Stimulated activated CD8-positive, alpha-beta memory T cell treated with anti-CD3 and anti-CD28 coated beads, Interleukin-7, amount 100 ng/mL, for 48 hours (primary cell): ENCODE measurements at regions not wholly inside any gene's neighbourhood (a gene's known extent, or its start where the extent isn't known, plus 50 kb on each side); places are given as distances from the start of the nearest gene placed in this dataset.

Source experiments
- DNase-seq, 2 donors: peaks; one replicate each; pipeline ENCODE4 v3.0.0-alpha.2; 2020; ENCODE audit warnings: low read depth in 1 of 2; ENCODE audit errors: extremely low read depth in 1 of 2

DNA sequence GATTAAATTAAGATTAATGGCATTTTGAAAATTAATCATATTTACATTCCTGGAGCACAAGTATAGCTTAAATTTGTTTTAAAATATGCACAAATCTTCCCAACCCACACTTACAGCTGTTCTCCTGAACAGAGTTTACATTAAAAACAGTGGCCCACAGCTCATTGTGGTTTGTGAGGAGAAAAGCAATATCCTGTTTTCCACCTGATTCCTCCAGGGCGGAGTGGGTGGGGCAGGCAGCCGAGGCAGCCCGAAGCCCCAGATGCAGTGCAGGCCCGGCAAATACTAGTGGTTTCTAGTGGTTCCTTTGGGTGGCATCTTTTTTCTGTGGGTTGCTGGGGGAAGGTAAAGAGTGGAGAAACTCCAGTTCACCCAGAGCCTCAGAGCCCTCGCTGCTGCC, 280.8 kb downstream of the ARHGAP12 start:
- DNase-seq, result no peak

DNA sequence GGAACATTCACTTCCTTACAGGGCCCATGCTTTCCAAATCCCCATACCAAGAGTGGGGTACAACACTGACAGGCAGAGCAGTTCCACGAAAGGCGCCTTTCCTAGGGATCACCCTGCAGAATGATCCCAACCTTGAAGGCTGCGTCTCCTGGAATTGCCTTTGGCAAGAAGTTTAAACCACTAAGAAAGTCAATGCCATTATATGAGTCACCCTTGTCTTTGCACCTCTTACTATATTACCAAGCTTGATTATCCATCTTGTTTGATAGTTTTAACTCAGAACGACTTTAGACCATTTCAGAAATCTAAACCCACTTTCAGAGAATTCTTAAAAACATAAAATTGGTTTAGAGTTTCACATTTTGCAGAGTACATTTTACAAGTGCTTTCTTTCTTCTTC, 282.1 kb downstream of the ARHGAP12 start:
- DNase-seq, result no peak

DNA sequence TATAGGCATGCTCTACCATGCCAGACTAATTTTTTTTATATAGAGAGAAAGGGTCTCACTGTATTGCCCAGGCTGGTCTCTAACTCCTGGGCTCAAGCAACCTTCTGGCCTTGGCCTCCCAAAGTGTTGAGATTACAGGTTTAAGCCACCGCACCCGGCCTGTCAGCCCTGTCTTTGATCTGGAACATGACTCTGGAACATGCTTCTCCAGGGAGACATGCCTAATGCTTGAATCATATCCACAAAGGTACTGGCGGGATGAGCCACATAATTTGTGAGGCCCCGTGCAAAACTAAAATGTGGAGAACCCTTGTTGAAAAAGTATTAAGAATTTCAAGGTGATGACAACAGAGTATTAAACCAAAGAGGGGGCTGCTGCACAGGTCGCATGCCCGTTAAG, 282.8 kb downstream of the ARHGAP12 start:
- no peak for DNase-seq

DNA sequence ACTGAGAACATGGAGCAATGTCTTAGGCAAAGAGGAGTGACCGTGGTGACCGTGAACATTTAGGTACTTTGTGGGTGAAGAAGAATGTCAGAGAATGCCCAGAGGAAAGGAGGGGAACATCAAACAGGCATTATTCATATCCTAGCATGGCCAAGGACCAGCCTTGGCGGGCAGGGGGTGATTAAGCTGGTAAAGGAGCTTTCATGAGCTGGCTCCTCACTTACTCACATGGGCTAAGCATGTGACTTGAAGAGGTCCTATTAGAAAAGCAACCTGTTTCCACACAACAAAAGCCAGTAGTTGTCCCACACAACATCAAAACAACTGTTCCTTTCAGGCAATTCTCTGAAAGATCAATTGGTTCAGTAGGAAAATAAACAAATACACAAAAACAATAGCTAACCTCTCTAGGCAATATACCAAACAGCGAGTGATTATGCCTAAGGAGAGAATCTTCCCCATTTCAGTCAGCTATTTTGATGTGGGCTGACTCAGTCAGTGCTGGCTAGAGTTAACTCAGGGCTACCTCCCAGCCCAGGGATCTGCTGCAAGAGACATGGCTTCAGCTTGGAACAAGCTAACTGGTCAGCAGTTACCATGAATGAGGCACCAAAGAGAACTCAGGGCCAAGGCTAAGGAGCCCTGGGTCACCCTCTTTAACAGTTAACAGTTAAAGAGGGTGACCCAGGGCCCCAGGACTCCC, 283.5 kb downstream of the ARHGAP12 start:
- no peak for DNase-seq

DNA sequence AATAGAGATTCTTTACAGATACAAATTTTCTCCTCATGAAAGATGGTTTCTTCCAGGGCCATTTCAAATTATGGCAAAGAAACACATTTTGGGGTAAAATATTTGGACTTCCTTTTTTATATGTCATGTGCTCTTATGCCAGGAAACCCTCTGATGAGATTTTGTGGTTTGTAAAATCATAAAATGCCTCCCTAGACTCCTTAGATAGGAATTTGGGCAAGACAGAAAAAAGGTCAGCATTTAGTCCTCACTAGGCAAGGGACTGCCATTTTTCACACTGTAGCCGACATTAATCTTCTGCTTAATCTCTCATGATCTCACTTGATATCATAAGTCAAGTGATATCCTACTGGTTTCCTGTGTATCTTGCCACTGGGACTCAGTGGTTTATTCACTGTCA, 286.4 kb downstream of the ARHGAP12 start:
- no peak for DNase-seq

DNA sequence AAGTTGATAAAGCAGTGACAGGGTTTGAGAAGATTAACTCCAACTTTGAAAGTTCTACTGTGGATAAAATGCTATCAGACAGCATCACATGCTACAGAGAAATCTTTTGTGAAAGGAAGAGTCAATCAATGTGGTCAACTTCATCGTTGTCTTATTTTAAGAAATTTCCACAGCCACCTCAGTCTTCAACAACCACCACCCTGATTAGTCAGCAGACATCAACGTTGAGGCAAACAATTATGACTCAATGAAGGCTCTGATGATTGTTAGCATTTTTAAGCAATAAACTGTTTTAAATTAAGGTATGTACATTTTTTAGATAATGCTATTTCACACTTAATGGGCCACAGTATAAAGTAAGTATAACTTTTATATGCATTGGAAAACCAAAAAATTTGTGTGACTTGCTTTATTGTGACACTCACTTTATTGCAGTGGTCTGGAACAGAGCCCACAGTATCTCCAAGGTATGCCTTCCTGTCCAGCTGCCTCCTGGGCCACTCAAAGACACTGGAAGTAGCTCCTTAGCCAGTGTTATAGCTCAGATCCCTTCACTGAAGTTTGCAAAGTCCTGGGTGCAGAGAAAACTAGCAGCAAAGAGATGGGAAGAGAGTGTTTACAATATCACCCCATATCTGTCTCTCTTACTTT, 293.1 kb downstream of the ARHGAP12 start:
- no peak for DNase-seq

DNA sequence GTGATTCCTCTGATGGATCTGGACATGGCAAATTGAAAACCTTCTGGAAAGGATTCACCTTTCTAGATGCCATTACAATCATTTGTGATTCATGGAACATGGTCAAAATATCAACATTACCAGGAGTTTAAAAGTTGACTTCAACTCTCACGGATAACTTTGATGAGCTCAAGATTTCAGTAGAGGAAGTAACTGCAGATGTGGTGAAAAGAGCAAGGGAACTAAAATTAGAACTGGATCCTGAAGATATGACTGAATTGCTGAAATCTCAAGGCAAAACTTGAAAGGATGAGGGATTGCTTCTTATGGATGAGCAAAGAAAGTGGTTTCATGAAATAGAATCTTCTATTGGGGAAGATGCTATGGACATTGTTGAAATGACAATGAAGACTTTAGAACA, 293.6 kb downstream of the ARHGAP12 start:
- DNase-seq, result no peak

DNA sequence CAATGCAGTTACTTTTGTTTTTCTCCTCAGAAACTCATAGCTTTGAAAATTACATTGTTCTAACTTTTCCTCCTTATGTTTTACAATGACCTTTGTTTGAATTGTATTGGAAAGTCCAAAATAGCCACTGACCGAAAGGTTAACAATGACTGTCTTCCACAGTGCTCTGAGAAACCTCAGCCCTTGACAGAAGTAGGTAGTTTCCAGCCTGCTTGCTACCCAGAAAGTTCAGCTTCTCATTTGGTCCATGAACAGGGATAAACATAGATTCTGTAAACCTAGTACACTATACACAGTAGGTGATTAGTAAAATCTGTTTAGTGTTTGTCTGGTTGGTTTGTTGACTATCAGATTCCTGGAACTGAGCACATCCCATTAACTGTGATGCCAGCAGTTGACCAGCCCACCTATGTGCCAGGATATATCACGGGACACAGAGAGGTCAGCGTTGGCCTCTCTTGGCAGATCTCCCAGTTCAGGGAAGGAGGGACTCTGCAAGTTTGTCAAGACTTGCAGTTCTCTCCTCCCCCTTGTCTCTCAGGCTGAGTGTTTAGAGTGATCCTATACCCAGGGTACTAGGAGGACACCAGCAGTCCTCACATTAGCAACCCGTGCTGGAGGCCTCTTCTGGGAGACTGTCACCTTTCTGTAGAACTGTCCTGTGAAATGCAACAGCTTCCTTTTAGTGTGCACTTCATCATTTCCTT, 297.6 kb downstream of the ARHGAP12 start:
- DNase-seq, result no peak

DNA sequence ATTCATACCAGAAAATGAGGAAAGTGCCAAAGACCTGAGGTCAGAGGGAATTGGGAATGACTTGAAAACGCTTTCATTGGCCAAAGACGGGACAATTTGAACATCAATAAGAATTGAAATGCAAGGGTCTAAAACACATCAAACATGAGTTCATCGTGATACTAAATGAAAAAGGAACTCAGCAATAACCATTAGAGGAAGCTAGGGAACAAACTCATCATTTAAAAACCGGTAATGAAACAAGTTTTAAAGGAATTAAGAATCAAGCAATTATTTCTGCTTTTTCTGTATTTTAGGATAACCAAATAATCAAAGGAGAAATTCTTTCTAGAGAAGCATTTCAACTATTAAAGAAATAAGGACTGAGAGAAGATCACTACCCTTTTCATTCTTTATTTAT, 303.1 kb downstream of the ARHGAP12 start:
- no peak for DNase-seq

DNA sequence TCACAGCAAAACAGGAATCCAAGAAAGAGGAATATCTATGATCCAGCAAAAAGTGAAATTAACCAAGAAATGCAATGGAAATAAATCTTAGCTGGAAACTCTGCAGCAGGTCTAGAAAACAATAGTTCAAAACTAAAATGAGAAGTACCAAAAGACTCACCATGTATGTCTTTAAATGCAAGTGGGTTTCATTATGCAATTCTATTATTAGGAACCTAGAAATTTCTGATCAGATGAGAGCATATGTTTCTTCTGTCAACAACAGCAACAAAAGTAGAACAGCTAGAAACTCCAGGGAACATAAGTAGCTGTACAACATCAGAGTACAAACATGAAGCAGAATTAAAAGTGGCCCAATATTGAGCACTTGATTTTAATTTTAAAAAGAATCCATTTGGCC, 304.0 kb downstream of the ARHGAP12 start:
- DNase-seq, result no peak

DNA sequence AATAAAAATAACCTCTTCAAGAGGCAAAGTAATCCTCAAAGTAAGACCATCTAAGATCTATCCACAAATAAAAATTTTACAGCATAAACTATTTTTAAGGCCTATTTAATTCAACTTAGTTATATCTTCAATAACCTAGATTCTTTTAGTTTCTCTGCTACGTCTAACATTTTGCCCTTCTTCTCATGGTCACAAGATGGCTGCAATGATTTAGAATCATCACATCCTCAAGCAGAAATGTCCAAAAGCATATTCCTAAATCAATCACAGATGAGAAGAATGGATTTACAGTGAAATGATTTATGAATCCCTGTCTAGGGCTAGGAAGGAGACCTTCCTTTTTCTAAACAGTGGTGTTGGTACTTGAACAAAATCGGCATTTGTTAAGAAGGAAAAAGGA, 304.7 kb downstream of the ARHGAP12 start:
- DNase-seq, result no peak

DNA sequence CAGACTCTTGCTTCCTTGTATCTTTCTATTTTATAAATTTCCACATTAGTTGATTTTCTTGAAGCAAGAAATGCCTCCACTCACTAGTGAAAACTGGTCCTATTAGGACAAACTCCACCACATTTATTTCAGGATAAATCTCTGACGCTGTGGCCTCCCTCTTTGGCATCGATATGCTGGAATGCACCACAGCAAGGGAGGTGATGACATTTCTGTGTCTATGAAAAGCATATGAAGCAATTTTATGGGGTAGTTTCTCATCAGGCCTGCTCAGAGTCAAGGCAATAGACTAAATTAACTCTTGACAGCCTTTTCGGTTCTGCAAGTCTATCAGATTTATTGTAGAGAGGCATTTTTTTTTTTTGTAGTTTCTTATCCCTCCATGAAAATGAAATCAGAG, 304.4 kb downstream of the ZEB1 start:
- no peak for DNase-seq

DNA sequence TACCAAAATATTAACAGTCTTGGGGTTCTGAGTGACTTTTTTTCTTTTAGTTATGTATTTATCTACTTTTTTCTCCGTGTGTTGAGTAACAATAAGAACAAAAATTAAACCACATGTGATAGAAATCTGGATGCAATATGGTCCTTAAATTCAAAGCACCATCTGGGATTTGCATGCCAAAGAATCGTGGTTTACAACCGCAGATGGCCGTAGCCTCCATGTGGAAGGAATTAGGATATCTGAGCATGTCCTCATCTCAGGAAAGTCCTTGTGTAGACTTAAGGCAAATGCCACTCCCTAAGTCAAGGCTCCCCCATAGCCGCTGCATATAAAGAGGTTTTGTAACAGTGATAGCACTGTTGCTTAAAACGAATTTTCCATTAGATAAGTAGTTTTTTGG, 304.0 kb downstream of the ZEB1 start:
- no peak for DNase-seq

DNA sequence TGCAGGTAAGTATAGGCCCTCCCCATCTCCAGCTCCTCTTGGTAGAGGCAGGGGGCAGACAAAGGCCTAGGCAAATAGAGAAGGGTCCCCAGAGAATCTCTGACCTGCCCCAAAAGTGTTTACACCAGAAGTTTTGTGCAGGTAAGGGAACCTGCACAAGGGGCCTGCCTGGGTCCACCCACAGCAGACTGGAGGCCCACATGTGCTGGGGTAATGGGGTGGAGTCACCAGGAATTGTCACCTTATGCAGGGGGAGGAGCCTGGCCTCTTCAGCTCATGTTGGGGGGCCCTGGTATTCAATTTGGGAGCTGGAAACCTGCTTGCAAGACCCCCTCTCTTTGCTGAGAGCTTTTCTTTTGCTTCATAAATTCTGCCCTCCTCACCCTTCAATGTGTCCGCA, 302.7 kb downstream of the ZEB1 start:
- DNase-seq, result no peak

DNA sequence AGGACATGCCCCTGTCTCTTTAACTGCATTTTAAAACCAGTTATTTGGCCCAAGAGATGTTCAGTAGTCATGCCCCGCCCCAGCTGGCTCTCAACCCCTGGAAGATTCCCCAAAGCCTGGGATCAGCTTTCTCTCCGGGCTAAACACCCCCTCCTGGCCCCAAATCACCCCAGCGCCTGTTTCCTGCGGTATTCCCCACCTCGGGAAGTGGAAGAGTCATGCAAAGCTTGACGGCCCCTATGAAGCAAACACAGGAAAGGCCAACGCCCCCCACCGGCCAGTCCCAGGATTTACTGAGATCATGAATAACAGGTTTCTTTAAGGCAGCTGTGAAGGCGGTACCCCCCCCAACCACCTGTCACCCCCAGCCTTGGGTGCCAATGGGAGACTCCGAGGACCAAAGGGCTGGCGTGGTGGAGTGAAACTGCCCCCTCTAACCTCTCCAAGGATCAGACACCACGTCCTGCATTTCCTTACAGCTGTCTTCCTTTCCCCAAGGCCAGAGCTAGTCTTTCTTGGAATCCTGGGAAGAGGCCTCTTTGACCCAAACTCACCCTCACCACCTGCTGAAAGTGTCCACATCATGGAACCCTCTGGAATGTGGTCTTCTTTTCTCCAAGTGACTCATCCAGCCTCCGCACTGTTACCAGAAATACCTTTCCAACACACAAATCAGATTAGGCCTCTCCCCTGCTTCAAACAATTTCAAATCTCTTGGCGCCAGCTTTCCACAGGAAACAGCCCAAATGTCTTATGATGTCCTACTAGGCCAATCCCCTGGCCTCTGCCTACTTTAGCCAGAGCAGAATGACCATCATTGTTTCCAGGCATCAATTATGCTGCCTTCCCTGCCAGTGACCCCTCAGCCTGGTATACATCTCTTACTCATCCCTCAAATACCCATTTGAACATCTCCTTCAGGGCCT, 301.5 kb downstream of the ZEB1 start:
- no peak for DNase-seq

DNA sequence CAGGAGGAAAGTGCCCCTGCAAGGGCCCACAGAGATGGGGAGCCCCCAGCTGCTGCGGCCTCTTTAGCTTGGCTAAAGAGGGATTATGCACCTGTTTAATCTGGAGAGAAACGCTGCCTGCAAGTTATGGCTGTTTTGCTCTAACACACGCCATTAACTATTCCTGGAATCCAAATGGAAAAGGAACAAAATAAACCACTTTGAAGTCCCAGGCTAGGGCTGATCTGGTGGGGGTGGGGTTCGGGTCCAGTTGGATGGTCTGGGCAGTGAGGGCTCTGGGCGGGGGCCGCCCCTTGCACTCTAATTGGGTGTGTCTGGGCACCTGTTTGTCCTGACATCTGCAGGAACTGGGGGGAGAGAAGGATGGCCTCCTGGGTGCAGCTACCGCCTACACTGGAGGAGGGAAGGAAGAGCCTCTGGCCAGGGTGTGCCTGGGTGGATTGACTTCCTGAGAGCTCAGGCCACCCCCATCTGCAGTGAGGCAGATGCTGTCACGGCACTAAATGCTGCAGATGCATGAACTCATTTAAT, 300.6 kb downstream of the ZEB1 start:
- DNase-seq, result no peak

DNA sequence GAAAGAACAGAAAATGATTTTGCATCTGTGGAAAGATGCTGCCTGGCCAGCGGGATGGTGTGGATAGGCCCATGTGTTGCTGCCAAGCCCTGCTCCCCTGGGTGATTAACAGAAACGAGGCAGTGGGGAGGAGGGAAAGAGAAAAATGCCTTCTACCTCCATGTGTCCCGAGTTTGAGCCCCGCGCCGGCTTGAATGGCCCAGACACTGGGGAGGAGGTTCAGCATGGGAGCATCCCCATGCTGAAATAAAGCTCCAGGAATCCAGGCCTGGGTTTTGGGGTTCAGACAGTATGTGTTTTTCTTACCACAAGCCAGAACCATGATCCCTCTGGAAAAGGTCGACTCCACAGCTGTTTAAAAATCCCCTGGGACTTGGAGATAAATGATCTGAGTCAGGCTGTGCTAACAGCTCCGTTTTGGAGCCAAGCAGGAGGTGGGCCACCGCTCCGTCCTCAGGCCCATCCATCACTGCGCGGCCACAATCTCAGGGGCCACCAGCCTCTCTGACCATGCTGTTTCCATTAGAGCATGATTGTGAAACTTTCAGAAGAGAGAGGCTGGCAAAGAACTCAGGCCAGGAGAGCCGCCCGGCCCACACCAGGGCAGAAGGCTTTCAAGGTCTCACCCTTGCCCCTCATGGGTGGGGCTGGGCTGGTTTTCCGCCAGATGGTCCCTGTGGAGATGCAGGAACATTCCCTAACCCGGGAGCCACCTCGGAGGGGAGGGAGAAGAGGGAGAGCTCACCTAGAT, 299.7 kb downstream of the ZEB1 start:
- no peak for DNase-seq

DNA sequence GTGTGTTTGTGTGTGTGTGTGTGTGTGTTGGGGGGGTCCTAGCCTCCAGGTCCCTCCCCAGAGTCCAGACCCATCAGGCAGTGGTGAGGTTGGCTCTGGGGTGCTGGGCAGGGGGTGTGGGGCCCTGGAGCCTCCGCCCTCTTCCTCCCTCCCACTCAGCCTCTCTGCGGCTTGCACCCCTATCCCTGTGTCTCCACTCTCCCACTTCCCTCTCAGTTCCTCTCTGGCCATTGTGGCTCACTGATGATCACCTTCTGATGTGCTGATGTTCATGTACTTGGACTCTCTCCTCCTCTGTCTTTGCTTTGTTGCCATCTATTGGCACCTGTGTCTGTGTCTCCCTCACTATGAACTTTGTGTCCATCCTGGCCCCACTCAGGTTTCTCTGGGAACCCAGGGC, 298.7 kb downstream of the ZEB1 start:
- no peak for DNase-seq

DNA sequence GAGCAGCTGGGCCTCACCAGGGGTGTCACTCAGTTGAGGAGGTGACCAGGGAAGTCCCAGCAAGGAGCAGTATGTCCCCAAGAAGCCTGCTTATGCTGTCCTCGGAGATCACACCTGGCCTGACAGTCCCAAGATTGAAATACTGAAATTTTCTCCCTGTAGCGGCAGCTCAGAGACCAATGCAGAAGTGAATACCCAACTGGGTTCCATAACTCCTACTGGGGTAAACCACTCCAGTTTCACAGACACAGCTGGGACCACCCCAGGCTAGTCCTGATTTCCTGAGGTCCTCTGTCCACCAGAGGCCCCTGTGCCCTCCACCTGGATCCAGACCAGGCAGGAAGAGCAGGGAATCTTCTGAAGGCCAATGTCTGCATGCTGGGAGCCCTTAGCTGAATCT, 298.1 kb downstream of the ZEB1 start:
- DNase-seq, result no peak

DNA sequence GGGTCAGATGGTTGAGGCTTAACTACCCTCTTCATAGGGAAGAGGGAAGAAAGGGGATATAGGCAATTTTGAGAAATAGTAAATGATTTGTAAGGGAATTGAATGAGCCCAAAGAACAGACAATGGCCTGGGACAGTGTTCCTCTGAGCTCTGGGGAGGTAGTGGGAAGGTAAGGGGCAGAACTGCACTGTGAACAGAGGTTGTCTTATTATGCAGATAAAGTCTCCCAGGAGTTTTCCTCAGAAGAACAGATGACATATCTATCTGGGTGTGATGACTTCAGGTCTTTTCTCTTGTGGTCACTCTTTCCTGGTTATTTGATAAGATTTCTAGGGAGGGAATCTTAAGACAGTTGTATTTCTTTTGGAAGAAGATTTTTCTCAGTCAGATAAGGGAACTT, 296.1 kb downstream of the ZEB1 start:
- DNase-seq, result no peak
